ENCODE measurements at regions not wholly inside any gene's neighbourhood (a gene's known extent, or its start where the extent isn't known, plus 50 kb on each side); places are given as distances from the start of the nearest gene placed in this dataset.
A peak's percentile ranks its signal among the peaks of the same experiment; 100 is the strongest.

- Histone ChIP-seq H3K4me1 (ENCODE audit: insufficient read depth, low read length) (peaks cover 5% of the 10 kb centered on the region; the same call in 1 of the 2 replicates), H3K9ac (ENCODE audit: low read depth, low read length) (no peak overlapping the region), H3K27me3 (ENCODE audit: insufficient read depth, low read length) (no peaks in the 10 kb centered on the region), H3K36me3 (ENCODE audit: insufficient read depth, low read length) (no peaks in the 10 kb centered on the region), H3K27ac (ENCODE audit: low read depth, low read length) (no peak overlapping the region), H3K4me3 (ENCODE audit: low read length) (no peak overlapping the region), H3K9me3 (ENCODE audit: insufficient read depth, low read depth, low read length) (no peaks in the 10 kb centered on the region)
- whole genome bisulfite sequencing: 92% methylated on average over 11 of the region's 11 CpGs
These were observed 126.6 kb downstream of the VEGFA start for GRCh38 chr6:43896329-43897255.

- no peaks in the 10 kb centered on the region for H3K36me3 ChIP-seq (ENCODE audit: insufficient read depth, low read length)
- peaks cover 9% of the 10 kb centered on the region; the same call in 1 of the 2 replicates for H3K4me1 ChIP-seq (ENCODE audit: insufficient read depth, low read length)
- peaks cover 3% of the 10 kb centered on the region; the same call in 1 of the 2 replicates for H3K27me3 ChIP-seq (ENCODE audit: insufficient read depth, low read length)
- H3K27ac ChIP-seq (ENCODE audit: low read depth, low read length): no peak overlapping the region
- WGBS: 94% methylated on average over 4 of the region's 5 CpGs
- no peaks in the 10 kb centered on the region for H3K9me3 ChIP-seq (ENCODE audit: insufficient read depth, low read depth, low read length)
- H3K9ac ChIP-seq (ENCODE audit: low read depth, low read length): no peak overlapping the region
- no peak overlapping the region for H3K4me3 ChIP-seq (ENCODE audit: low read length)
These were observed 125.8 kb downstream of the VEGFA start for GRCh38 chr6:43895656-43896328.

- H3K4me3 ChIP-seq (ENCODE audit: low read length): no peak overlapping the region
- peaks cover 15% of the 10 kb centered on the region; the same call in 1 of the 2 replicates for H3K4me1 ChIP-seq (ENCODE audit: insufficient read depth, low read length)
- WGBS: 87% methylated on average over 8 of the region's 8 CpGs
- no peak overlapping the region for H3K9ac ChIP-seq (ENCODE audit: low read depth, low read length)
- no peak overlapping the region for H3K27ac ChIP-seq (ENCODE audit: low read depth, low read length)
- no peaks in the 10 kb centered on the region for H3K9me3 ChIP-seq (ENCODE audit: insufficient read depth, low read depth, low read length)
- H3K27me3 ChIP-seq (ENCODE audit: insufficient read depth, low read length): peaks cover 7% of the 10 kb centered on the region; the same call in 1 of the 2 replicates
- no peaks in the 10 kb centered on the region for H3K36me3 ChIP-seq (ENCODE audit: insufficient read depth, low read length)
These were observed 123.1 kb downstream of the VEGFA start for GRCh38 chr6:43893073-43893472.

GRCh38 chr6:43891072-43891870 lies 121.3 kb downstream of the VEGFA start:
- H3K9ac ChIP-seq (ENCODE audit: low read depth, low read length): 0 out of 2 replicates have a peak overlapping the region, but pooled peaks have one; percentile 3
- 19% methylated on average over 24 of the region's 25 CpGs for WGBS
- peak overlapping the region; percentile 29 for H3K4me3 ChIP-seq (ENCODE audit: low read length)
- no peaks in the 10 kb centered on the region for H3K36me3 ChIP-seq (ENCODE audit: insufficient read depth, low read length)
- peaks cover 7% of the 10 kb centered on the region; the same call in 1 of the 2 replicates for H3K27me3 ChIP-seq (ENCODE audit: insufficient read depth, low read length)
- H3K4me1 ChIP-seq (ENCODE audit: insufficient read depth, low read length): peaks cover 15% of the 10 kb centered on the region; the same call in 1 of the 2 replicates
- no peaks in the 10 kb centered on the region for H3K9me3 ChIP-seq (ENCODE audit: insufficient read depth, low read depth, low read length)
- no peak overlapping the region for H3K27ac ChIP-seq (ENCODE audit: low read depth, low read length)

- Histone ChIP-seq H3K36me3 (ENCODE audit: insufficient read depth, low read length) (no peaks in the 10 kb centered on the region), H3K9ac (ENCODE audit: low read depth, low read length) (no peak overlapping the region), H3K9me3 (ENCODE audit: insufficient read depth, low read depth, low read length) (no peaks in the 10 kb centered on the region), H3K27ac (ENCODE audit: low read depth, low read length) (no peak overlapping the region), H3K27me3 (ENCODE audit: insufficient read depth, low read length) (peaks cover 7% of the 10 kb centered on the region; the same call in 1 of the 2 replicates), H3K4me3 (ENCODE audit: low read length) (no peak overlapping the region), H3K4me1 (ENCODE audit: insufficient read depth, low read length) (peaks cover 15% of the 10 kb centered on the region; the same call in 1 of the 2 replicates)
- WGBS: 72% methylated on average over 17 of the region's 17 CpGs
These were observed 120.4 kb downstream of the VEGFA start for GRCh38 chr6:43890197-43891062.

GRCh38 chr6:43887906-43888683 lies 118.1 kb downstream of the VEGFA start:
- Histone ChIP-seq H3K9ac (ENCODE audit: low read depth, low read length) (no peak overlapping the region), H3K9me3 (ENCODE audit: insufficient read depth, low read depth, low read length) (no peaks in the 10 kb centered on the region), H3K27ac (ENCODE audit: low read depth, low read length) (no peak overlapping the region), H3K27me3 (ENCODE audit: insufficient read depth, low read length) (peaks cover 7% of the 10 kb centered on the region; the same call in 1 of the 2 replicates), H3K4me1 (ENCODE audit: insufficient read depth, low read length) (peaks cover 13% of the 10 kb centered on the region; the same call in 1 of the 2 replicates), H3K36me3 (ENCODE audit: insufficient read depth, low read length) (no peaks in the 10 kb centered on the region), H3K4me3 (ENCODE audit: low read length) (no peak overlapping the region)
- 92% methylated on average over 17 of the region's 17 CpGs for WGBS

GRCh38 chr6:43887340-43887858 lies 117.4 kb downstream of the VEGFA start:
- Histone ChIP-seq H3K27me3 (ENCODE audit: insufficient read depth, low read length) (peaks cover 7% of the 10 kb centered on the region; the same call in 1 of the 2 replicates), H3K27ac (ENCODE audit: low read depth, low read length) (no peak overlapping the region), H3K9ac (ENCODE audit: low read depth, low read length) (no peak overlapping the region), H3K9me3 (ENCODE audit: insufficient read depth, low read depth, low read length) (no peaks in the 10 kb centered on the region), H3K36me3 (ENCODE audit: insufficient read depth, low read length) (no peaks in the 10 kb centered on the region), H3K4me1 (ENCODE audit: insufficient read depth, low read length) (peaks cover 10% of the 10 kb centered on the region; the same call in 1 of the 2 replicates), H3K4me3 (ENCODE audit: low read length) (no peak overlapping the region)
- 73% methylated on average over 12 of the region's 12 CpGs for WGBS

- Histone ChIP-seq H3K9ac (ENCODE audit: low read depth, low read length) (no peak overlapping the region), H3K36me3 (ENCODE audit: insufficient read depth, low read length) (no peaks in the 10 kb centered on the region), H3K27ac (ENCODE audit: low read depth, low read length) (no peak overlapping the region), H3K4me3 (ENCODE audit: low read length) (no peak overlapping the region), H3K4me1 (ENCODE audit: insufficient read depth, low read length) (peaks cover 10% of the 10 kb centered on the region; the same call in 1 of the 2 replicates), H3K27me3 (ENCODE audit: insufficient read depth, low read length) (peaks cover 7% of the 10 kb centered on the region; the same call in 1 of the 2 replicates), H3K9me3 (ENCODE audit: insufficient read depth, low read depth, low read length) (no peaks in the 10 kb centered on the region)
- 90% methylated on average over 7 of the region's 7 CpGs for WGBS
These were observed 116.8 kb downstream of the VEGFA start for GRCh38 chr6:43886717-43887339.

GRCh38 chr6:43886067-43886461 lies 116.1 kb downstream of the VEGFA start:
- peaks cover 9% of the 10 kb centered on the region; the same call in 1 of the 2 replicates for H3K4me1 ChIP-seq (ENCODE audit: insufficient read depth, low read length)
- no peaks in the 10 kb centered on the region for H3K9me3 ChIP-seq (ENCODE audit: insufficient read depth, low read depth, low read length)
- peaks cover 5% of the 10 kb centered on the region; the same call in 1 of the 2 replicates for H3K27me3 ChIP-seq (ENCODE audit: insufficient read depth, low read length)
- H3K27ac ChIP-seq (ENCODE audit: low read depth, low read length): no peak overlapping the region
- H3K9ac ChIP-seq (ENCODE audit: low read depth, low read length): no peak overlapping the region
- WGBS: 90% methylated on average over 10 of the region's 10 CpGs
- H3K36me3 ChIP-seq (ENCODE audit: insufficient read depth, low read length): no peaks in the 10 kb centered on the region
- no peak overlapping the region for H3K4me3 ChIP-seq (ENCODE audit: low read length)
